HG02678 (cell line): ENCODE measurements at regions not wholly inside any gene's neighbourhood (a gene's known extent, or its start where the extent isn't known, plus 50 kb on each side); places are given as distances from the start of the nearest gene placed in this dataset.
"Not testable (repeated sequence)": the region's sequence is repeated elsewhere in the genome, so short reads cannot be mapped to it uniquely, and the experiment has no call there.

ENCODE experiments used
- ATAC-seq: cut with Tn5 transposase; IDR thresholded peaks from one replicate; pipeline ENCODE4 v1.9.1; 2021; ENCODE audit warnings: mild to moderate bottlenecking, moderate library complexity; ENCODE audit not compliant: unreplicated experiment

DNA sequence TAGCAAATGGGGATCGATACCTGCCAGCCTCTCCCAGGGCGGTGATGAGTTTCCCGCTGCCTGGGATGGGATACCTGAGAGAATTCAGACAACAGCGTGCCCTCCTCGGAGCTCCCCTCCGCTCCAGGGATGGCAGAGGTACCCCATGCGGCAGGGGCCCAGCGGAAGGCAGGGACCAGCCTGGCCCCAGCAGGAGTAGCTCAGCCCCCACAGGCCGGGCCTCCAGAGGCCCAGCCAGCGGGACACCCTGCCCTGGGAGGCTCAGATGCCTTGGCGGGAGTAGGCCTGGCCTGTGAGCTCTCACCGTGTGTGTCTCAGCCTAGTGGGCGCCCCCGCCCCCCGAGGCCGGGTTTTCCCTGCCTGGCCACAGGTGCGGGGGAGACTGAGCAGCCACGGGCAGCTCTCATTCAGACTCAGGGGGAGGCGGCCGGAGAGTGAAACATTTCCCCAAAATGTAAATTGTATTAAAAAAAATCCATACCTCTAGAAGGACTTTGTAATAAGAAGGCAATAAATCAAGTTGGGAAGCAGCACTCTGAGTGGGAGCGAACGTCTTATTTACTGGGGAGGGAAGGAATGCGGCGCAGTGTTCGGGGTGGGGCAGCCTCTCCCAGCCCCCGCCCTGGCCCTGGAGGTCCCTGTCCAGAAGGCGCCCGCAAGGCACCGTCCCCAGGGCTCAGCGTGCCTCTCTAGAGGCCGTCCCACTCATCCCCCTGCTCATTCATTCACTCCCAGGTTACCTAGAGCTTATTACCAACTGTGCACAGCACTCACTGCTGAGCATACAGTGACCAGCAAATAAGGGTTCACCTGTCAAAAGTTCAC is 888.0 kb downstream of the BRD1 start:
- ATAC-seq = no peak

DNA sequence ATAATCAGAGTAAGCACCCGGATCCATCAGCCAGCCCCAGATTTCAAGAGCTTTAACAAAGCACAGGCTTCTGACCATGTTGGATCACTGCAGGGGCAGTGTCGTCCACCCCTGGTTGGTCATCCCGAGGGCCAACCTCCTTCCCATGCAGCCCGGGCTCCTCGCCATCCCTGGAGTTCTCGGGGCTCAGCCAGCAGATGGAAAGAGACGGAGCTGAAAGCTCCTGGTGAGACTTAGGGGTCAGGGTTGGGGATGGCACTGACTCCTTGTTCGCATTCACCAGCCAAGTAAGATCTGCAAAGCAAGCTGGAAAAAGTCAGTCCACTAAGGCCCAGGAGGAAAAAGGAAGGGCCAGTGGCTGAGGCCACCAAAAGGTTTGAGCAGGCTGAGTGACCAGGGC is 888.9 kb downstream of the BRD1 start:
- no peak for ATAC-seq

DNA sequence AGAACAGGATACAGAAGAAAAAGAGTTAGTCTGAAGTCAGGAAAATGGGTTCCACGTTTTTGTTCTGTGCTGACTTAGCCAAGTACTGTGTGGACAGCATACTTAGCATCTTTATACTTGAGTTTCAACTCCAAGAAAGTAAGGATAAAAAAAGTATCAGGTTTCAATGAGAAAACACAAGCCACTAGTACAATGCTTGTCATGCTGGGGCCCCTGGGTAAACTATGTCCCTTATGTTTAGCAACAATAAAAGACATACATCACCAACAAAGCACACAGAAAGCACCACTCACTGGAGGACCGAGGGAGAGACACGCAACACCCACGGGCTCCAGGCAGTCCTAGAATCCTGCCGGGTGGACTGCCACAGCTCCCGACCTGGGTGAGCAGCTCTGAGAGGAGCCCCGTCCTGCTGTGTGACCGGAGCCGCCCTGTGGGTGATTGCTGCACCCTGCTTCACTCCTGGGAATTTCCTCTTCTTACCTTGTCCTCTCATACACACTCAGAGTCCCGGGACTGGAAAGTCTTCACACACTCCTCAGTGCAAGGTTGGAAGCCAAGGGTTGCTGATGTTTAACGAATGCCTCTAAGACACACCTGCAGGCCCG is 890.5 kb downstream of the BRD1 start:
- ATAC-seq = no peak

DNA sequence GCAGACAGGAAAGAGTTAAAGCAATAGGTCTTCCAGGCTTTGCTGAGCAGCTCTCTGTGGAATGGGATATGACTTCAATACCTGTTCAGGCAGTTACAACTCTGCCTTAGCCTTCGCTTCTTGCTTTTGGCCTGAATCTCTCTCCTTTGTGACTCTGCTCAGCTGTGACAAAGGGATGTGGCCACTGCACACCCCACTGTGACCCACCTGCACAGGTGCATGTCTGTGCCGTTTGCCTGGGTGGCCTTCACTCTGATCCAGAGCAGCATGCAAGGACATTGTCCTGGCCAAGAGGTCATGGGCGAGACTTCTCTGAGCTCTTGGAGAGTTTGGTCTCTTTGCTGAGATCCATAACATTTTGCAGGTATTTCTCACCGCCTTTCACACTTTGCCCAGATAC is 891.3 kb downstream of the BRD1 start:
- ATAC-seq = no peak

DNA sequence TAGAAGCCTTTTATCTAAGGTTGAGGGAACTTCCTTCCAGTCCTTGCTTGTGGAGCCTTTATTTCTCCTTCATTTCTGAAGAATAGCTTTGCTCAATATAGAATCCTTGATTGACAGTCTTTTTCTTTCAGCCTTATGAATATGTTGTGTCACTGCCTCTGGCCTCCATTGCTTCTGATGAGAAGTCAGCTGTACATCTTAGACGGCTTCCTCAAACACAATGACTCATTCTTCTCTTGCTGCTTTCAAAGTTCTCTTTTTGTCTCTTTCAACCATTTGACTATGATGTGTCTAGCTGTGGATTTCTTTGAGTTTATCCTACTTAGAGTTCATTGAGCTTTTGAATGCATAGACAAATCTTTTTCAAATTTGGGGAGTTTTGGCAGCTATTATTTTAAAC is 893.2 kb downstream of the BRD1 start:
- no peak for ATAC-seq

DNA sequence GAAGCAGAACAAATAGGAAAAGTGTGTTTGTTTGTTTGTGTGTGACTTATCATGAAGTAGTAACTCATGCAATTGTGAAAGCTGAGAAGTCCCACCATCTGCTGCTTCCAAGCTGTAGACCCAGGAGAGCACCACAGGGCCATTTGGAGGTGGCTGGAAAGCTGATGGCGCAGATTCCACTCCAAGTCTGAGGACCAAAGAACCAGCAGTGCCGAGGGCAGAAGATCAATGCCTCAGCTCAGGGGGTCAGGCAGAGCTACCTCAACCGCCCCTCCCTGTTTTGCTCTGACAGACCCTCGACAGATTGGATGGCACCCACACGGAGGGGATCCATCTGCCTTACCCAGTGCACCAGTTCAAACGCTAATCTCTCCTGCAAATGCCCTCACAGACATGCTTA is 896.2 kb downstream of the BRD1 start:
- ATAC-seq = no peak

DNA sequence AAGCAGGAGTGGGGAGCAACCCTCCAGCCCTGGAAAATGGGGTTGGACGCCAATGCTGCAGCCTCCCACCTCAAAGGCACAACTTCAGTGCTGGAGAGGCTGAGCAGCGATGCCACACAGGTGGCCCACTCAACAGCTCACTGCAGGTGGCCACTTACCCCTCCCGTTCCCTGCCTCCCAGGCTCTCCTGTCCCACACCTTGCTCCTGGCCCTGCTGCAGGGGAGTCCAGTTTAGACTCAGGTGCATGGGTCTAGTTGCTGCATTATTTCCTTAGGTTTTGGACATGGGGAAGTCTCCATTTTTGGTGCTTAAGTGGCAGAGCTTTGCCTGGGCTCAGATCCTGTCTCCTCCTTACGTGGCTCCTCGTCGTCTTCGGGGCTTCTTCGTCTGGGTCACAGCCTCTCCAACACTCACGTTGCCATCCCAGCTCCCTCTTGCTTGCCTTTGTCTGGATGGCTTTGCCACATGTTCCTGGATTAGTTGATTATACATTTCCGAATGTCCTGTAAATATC is 898.3 kb downstream of the BRD1 start:
- ATAC-seq = no peak

DNA sequence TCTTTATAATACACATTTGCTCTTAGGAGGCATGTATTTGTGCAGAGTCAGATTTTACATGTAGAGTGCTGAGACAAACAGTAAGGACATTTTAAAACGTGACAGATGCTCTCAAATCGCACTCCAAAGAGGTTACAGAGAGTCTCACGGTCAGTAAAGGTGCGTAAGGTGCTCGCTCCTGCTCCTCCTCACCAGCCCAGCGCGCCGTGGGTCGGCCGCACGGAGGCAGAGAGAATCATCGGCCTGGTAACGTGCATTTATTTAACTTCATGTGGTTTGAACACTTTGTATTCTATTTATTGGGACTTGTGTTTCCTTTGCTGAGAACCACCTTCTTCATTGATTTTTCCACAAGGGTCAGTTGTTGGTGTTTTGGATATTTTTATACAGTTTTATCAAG is 900.1 kb downstream of the BRD1 start:
- no peak for ATAC-seq

DNA sequence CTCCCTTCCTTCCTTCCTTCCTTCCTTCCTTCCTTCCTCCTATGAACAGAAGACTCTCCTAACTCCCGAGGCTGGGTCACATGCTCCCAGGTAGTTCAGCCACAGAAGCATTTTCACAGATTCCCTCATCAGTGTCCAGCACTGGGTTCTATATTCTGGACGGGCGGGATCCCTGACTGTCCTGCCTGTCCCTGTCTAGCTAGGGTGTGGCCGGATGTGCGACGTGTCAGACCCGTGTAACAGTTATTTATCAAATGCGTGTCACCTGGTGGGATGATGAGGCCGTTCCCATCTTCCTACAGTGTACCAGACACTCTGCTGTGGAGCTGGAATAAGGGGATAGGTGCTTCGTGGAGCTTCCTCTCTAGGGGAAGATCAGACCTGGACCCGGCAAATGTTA is 901.0 kb downstream of the BRD1 start:
- ATAC-seq = no peak

DNA sequence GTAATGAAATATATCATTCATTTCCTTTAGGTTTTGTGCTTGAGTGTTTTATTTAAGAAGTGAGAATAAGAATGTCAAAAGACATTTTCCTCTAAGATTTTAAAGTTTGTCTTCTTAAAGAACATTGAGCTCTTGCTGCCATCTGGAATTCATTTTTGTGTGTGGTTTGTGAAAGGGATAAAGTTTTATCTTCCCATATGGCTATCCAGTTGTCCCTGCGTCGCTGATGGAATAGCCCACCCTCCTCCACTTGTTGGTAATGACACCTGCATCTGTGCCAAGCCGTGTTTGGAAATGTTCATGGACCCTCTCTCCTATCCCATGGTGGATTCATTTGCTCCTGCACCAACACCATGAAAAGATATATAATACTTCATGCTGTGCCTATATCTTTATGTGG is 901.5 kb downstream of the BRD1 start:
- no peak for ATAC-seq

DNA sequence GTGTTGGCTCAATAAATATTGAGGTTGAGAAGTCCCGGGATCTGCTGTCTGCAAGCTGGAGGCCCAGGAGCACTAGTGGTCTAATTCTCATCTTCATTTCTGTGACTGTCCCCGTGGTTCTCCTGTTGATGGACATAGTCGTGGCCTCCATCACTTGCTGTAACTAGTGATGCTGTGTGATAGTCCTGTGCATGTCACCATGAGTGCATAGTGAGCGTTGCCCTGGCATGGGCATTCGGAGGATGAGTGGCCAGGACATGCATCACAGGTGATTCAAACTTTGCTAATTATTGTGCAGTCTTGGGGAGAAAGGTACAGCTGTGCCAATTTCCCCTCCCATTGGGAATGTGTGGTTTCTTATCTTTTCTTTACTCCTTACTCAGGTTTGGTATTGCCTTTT is 902.2 kb downstream of the BRD1 start:
- no peak for ATAC-seq

DNA sequence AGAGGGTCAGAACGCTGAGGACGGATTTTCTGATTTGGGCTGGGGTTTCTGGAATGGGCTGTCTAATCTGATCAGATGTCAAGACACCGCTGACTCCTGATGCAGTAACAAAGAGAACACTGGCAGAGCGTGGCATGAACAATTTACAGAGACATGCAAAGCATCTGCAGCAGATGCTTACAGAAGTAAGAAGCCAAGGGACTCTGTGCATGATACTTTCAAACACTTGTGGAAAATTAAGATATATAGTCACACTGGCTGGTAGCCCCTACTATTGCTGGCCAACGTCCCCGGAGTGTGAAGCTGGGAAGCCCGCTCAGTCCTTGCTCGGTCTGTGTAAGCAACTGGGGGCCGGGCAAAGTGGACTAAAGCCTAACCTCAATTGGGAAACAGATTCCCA is 903.7 kb downstream of the BRD1 start:
- ATAC-seq = no peak

DNA sequence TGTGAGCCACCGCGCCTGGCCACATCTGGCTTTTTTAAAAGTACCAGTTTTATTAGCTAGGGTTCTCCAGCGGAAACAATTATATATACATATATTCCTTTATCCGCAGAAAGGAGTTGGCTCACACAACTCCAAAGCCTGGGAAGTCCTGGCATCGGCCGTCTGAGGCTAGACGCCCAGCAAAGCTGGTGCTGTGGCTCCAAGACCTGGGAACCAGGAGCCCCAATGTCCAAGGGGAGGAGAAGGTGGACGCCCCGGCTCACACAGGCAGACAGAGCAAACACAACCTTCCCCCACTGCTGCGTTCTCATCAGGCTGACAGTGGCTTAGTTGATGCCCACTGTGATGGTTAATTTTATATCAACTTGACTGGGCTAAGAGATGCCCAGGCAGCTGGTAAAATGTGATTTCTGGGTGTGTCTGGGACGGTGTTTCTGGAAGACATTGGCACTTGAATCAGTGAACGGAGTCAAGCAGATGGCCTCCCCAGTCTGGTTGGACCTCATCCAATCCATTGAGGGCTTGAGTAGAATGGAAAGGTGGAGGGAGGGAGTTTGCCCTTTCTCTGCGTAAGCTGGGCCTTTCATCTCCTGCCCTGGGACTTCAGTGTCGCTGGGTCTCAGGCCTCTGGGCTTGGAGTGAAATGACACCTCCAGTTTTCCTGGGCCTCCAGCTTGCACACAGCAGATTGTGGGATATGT is 904.4 kb downstream of the BRD1 start:
- no peak for ATAC-seq

DNA sequence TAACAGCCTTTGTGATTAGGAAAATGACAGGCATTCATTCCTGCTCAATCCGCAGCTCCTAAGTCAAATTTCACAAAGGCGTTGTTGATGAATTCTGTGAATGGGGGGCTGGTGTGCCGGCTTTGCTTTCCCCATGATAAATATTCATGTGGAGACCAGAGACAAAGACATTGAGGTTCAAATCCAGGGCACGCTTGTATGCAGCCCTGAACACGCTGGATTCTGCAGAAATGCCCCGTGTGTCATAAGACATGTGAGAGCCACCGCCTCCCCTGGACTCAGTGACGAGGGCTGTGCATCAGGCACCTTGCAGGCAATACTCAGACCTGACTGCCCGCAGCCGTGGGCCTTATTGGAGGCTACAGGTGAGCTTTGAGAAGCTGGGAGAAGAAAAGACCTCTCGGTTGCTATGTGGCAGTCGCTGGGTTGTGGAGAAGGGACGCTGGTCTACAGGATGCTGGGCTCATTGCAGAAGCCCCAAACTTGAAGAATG is 906.2 kb downstream of the BRD1 start:
- ATAC-seq = no peak

DNA sequence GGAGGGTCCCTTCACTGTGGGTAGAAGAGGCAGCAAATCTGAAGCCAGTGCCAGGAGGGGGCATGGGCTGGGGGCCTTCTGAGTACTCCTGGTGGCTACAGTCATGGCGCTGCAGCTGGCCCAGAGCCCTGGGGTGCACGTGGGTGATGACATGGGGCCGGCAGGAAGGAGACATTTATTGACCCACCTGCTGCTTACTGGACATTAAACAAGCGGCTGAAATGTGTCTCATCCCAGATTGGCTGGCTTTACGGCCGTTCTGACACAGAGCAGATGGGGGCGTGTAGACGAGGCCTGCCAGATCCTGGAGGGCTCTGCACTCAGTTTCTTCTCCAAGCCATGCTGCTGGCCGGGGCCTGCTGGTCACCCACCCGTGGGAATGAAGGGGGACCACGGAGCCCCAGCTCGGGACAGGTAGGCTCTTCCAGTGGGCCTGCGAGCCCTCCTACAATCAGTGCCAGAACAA is 906.9 kb downstream of the BRD1 start:
- ATAC-seq = no peak

DNA sequence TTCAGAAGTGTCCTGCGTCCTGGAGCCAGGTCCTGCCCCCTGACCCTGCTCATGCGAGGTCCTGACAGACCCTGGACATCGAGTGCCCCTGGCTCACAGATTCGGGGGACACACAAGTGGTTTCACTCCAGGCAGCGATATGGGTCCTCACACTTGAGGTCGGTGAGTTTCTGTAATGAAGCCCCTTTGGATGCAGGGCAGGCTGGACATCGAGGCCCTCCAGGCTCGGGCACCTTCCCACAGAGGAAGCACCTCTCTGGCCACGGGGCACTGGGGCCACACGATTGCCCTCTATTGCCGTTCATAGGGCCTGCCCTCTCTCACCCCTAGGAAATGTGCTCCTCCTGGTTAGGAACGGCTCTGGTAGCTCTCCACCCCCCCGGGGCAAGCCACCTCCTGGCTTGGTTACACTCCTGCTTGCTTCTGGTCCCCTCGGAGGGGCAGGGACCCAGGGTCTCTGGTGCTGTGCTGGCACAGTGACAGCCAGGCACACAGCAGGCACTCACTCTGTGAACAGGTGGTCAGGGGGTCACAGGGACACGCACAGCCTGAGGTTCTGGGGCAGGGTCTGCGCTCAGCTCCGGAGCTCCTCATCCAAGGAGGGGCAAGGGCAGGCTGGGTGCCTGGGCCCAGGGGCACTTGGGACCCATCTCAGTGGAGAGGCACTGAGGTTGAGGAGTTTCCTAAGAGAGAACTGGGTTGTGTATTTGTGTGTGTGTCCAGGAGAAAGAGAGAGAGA is 907.7 kb downstream of the BRD1 start:
- no peak for ATAC-seq

DNA sequence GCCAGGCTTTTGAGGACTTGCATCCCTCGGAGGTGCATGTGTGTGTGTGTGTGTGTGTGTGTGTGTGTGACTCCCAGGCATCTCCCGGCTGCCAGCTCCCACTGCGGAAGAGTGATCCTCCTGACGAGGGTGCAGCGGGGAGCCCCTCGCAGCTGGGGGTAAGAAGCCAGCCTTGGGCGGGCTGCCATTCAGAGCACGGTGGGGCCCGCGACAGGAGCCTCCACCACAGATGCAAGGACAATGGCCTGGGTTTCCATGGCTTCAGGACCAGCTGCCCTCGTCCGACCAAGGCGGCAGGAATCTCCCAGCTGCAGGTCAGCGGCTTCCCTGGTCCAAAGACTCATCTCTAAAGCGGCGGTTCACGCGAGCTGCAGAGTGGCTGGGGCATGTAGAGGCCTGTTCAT is 908.5 kb downstream of the BRD1 start:
- ATAC-seq = no peak

DNA sequence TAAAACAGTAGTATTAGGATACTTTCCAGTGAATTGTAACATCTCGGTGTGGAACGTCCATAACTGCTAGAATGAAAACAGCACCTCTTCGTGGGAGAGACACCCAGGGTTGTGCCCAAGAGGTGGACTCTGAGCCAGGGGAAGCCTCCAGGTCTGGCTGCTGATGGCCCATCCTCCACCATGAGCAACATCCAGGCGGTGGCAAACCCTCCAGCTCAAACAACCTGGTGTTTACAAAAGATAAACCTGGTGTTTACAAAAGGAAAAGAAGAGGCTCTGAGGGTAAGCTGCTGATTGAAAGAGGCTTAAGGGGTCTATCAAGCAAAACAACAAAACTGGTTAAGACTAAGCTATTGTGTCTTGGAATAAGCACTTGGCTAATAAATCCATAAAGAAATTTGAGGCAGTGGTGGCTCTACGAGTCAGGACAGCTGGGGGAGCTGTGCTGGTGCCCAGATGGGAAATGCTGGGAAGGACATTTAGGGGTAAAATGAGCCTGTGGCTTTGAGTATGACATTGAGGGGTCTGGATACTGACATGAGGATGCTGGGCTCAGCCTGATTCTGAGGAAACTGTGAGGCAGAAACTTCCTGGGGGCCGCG is 909.0 kb downstream of the BRD1 start:
- ATAC-seq = no peak

DNA sequence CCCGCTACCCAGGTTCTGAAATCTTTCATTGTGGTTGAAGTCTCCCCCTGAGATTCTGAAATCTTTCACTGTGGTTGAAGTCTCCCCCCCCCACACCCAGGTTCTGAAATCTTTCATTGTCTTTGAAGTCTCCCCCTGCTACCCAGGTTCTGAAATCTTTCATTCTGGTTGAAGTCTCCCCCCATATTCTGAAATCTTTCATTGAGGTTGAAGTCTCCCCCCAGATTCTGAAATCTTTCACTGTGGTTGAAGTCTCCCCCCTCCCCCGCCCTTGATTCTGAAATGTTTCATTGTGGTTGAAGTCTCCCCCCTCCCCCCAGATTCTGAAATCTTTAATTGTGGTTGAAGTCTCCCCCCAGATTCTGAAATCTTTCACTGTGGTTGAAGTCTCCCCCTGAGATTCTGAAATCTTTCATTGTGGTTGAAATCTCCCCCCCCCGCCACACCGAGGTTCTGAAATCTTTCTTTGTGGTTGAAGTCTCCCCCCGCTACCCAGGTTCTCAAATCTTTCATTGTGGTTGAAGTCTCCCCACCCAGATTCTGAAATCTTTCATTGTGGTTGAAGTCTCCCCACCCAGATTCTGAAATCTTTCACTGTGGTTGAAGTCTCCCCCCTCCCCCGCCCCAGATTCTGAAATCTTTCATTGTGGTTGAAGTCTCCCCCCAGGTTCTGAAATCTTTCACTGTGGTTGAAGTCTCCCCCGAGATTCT is 915.2 kb downstream of the BRD1 start:
- not testable (repeated sequence) for ATAC-seq

DNA sequence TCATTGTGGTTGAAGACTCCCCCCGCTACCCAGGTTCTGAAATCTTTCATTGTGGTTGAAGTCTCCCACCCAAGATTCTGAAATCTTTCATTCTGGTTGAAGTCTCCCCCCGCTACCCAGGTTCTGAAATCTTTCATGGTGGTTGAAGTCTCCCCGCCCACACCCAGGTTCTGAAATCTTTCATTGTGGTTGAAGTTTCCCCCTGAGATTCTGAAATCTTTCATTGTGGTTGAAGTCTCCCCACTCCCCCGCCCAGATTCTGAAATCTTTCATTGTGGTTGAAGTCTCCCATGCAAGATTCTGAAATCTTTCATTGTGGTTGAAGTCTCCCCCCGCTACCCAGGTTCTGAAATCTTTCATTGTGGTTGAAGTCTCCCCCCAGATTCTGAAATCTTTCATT is 916.0 kb downstream of the BRD1 start:
- not testable (repeated sequence) for ATAC-seq
